Esophagus muscularis mucosa (tissue), 4 donors: ENCODE measurements at regions not wholly inside any gene's neighbourhood (a gene's known extent, or its start where the extent isn't known, plus 50 kb on each side); places are given as distances from the start of the nearest gene placed in this dataset.

ENCODE experiments used
- DNase-seq: peaks from one replicate; pipeline ENCODE4 v3.0.0-alpha.2; 2017; ENCODE audit errors: extremely low spot score
- H3K27ac ChIP-seq, 4 donors: fragments of 200-600 bp; sonication (generic); replicated peaks in 1 of 4; 1 replicate in 3 of 4; 2 replicates in 1 of 4; pipeline ENCODE4 v1.5.1; 2016 to 2019; ENCODE audit warnings: mild to moderate bottlenecking in 1 of 4
- H3K27me3 ChIP-seq, 4 donors: fragments of 200-600 bp; sonication (generic); one replicate each; pipeline versions ENCODE4 v1.5.1 to v1.6.0; 2016 to 2019
- H3K36me3 ChIP-seq, 4 donors: fragments of 200-600 bp; sonication (generic); one replicate each; pipeline ENCODE4 v1.5.1; 2016 to 2019
- H3K4me1 ChIP-seq, 4 donors: fragments of 200-600 bp; sonication (generic); one replicate each; pipeline ENCODE4 v1.5.1; 2016 to 2019
- H3K4me3 ChIP-seq, 4 donors: fragments of 200-600 bp; sonication (generic); 1 replicate in 2 of 4; 2 replicates in 2 of 4; pipeline ENCODE4 v1.5.1; 2016 to 2019; ENCODE audit warnings: mild to moderate bottlenecking in 4 of 4, moderate library complexity in 1 of 4
- H3K9me3 ChIP-seq, 4 donors: fragments of 200-600 bp; sonication (generic); 1 replicate in 3 of 4; 2 replicates in 1 of 4; pipeline ENCODE4 v1.5.1; 2016 to 2019
- EP300 ChIP-seq: sonication (generic); formaldehyde crosslinking; IDR thresholded peaks from one replicate; pipeline ENCODE4 v1.6.1; 2017; ENCODE audit warnings: antibody characterized with exemption
- POLR2A ChIP-seq: fragments of 450-650 bp; IDR thresholded peaks from one replicate; pipeline ENCODE4 v1.6.1; 2017; ENCODE audit warnings: antibody characterized with exemption, moderate library complexity, mild to moderate bottlenecking, low read depth
- POLR2AphosphoS5 ChIP-seq, 2 donors: sonication (generic); formaldehyde crosslinking; IDR thresholded peaks; one replicate each; pipeline ENCODE4 v1.6.1; 2017; ENCODE audit warnings: antibody characterized with exemption in 2 of 2
- WGBS: methylation state at CpG from one replicate; pipeline ENCODE4 v1.1.5; 2018; 5-methylcytosine and 5-hydroxymethylcytosine counted together
- intact Hi-C: fragments of 100-400 bp; cut with DNase I; formaldehyde crosslinking; loops from one replicate; pipeline ENCODE4 v1.15.1; 2023
- TF ChIP-seq, protein P1 (sequence below), 3 experiments: fragments of 200-600 bp in 2 of 3; fragments of 450-650 bp in 1 of 3; sonication (generic) in 2 of 3; IDR thresholded peaks; one replicate each; pipeline ENCODE4 v1.5.1; 2017 to 2019; ENCODE audit warnings: antibody characterized with exemption in 3 of 3, mild to moderate bottlenecking in 2 of 3, moderate library complexity in 1 of 3

DNA sequence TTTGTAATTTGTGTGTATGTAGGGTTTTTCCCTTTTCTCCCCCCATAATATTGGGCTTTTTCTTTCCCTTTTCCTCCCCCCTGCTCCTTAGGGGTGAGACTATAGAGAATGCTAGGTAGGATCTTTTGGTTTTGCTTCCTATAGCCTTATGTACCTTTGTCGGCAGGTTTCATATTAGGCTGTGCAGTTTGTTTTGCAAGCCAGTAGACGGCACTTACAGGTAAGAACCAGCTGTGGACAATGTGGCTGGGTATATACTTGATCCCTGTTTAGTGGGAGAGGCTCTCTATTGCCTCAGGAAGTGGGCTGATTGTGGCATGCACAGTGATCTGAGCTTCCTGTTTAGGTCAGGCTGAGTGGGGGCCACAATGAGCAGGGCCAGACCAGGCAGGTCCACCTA lies 359.2 kb upstream of the OBI1 start:
- TF ChIP-seq, protein P1, sequence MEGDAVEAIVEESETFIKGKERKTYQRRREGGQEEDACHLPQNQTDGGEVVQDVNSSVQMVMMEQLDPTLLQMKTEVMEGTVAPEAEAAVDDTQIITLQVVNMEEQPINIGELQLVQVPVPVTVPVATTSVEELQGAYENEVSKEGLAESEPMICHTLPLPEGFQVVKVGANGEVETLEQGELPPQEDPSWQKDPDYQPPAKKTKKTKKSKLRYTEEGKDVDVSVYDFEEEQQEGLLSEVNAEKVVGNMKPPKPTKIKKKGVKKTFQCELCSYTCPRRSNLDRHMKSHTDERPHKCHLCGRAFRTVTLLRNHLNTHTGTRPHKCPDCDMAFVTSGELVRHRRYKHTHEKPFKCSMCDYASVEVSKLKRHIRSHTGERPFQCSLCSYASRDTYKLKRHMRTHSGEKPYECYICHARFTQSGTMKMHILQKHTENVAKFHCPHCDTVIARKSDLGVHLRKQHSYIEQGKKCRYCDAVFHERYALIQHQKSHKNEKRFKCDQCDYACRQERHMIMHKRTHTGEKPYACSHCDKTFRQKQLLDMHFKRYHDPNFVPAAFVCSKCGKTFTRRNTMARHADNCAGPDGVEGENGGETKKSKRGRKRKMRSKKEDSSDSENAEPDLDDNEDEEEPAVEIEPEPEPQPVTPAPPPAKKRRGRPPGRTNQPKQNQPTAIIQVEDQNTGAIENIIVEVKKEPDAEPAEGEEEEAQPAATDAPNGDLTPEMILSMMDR (IDR thresholded peaks at IDR 0.05), result no peak
- TF ChIP-seq POLR2A (no peak), POLR2AphosphoS5 (IDR thresholded peaks at IDR 0.05) (no peak), EP300 (no peak)
- Histone ChIP-seq H3K4me3 (no peak overlapping the region), H3K36me3 (no peaks in the 10 kb centered on the region), H3K27ac (no peak overlapping the region), H3K27me3 (no peaks in the 10 kb centered on the region), H3K4me1 (no peaks in the 10 kb centered on the region), H3K9me3 (peaks cover 0 to 32% (median 19%) of the 10 kb centered on the region in 4 donors)
- intact Hi-C loops, result no loop called here
- 18% methylated on average over 2 of the region's 2 CpGs for WGBS
- DNase-seq, result no peak

DNA sequence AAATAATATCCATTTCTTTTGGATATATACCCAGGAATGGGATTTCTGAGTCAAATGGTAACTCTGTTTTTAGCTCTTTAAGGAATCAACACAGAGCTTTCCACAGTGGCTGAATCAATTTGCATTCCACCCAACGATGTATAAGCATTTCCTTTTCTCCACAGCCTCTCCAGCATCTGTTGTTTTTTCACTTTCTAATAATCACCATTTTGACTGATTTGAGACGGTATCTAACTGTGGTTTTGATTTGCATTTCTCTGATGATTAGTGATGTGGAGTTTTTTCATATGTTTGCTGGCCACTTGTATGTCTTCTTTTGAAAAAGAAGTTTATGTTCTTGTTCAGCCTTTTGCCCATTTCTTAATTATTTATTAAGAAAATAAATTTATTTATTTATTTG lies 352.2 kb upstream of the OBI1 start:
- Histone ChIP-seq H3K27ac (no peak overlapping the region), H3K4me3 (no peak overlapping the region), H3K27me3 (no peaks in the 10 kb centered on the region), H3K36me3 (no peaks in the 10 kb centered on the region), H3K4me1 (no peaks in the 10 kb centered on the region), H3K9me3 (peaks cover 0 to 11% (median 2%) of the 10 kb centered on the region in 4 donors)
- 73% methylated on average over 2 of the region's 2 CpGs for WGBS
- intact Hi-C loops, result no loop called here
- no peak for DNase-seq
- no peak for TF ChIP-seq POLR2AphosphoS5 (IDR thresholded peaks at IDR 0.05)
- TF ChIP-seq POLR2A, result no peak
- TF ChIP-seq, protein P1 (IDR thresholded peaks at IDR 0.05), result no peak
- no peak for TF ChIP-seq EP300

DNA sequence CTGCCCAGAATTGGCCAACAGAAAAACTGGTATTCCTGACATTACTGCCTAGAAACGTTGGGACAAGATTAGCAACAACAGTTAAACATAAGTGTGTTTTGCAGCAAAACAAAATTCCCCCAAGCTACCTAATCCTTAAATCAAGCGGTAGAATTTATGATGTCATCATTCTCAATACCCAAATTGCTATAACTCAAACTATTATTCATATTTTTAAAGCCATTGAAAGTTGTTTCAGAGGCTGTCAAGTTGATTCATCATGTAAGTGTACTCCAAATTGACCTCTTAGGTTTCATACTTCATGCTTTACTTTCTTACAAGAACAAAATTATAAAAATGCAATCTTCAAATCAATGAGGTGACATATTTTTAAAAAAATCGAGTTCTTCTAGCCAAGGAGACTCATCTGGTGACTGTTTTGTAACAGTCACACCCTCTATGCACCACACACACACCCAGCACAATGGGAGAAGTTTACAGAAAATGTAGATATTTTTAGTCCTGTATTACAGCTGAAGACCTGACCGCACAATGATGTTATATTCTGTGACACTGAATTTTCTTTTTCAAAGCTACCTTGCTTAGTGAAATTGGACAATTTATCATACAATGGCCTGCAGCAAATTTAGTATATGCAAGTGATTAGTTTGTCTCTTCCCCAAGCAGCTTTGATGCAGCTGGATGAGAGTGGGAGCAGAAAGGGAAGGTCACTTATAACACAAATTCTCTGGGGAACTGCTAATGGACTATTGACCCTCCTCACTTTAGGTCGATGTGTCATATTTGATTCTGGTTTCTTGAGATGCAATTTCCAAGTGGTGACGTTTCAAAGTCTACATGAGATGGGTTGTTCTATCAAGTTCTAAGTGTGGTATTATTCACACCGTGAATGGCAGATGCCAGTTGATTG lies 345.3 kb upstream of the OBI1 start:
- Histone ChIP-seq H3K9me3 (no peaks in the 10 kb centered on the region), H3K4me3 (no peak overlapping the region), H3K36me3 (no peaks in the 10 kb centered on the region), H3K27ac (no peak overlapping the region), H3K4me1 (no peaks in the 10 kb centered on the region), H3K27me3 (no peaks in the 10 kb centered on the region)
- intact Hi-C loops, result no loop called here
- DNase-seq, result no peak
- TF ChIP-seq POLR2AphosphoS5 (IDR thresholded peaks at IDR 0.05) (no peak), EP300 (no peak), POLR2A (no peak)
- TF ChIP-seq, protein P1 (IDR thresholded peaks at IDR 0.05), result no peak
- 67% methylated on average over 7 of the region's 7 CpGs for WGBS

DNA sequence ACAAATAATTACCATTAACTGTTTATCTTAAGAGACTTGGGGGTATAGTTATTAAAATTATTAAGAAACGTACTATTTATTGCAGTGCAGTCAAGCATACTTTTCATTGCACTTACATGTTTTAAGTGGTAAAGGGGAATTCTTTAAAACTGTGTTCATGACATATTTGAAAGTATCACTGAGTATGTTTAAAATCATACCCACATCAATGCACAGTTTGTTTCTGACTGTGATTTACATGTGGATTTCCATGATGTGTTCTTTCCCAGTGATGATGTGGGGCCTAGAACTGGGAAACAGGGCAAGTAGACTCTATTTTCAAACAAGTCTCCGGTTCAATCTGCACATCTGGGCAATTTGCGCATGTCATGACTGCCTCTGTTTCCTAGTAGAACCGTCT lies 340.5 kb upstream of the OBI1 start:
- Histone ChIP-seq H3K36me3 (no peaks in the 10 kb centered on the region), H3K4me1 (no peaks in the 10 kb centered on the region), H3K27ac (no peak overlapping the region), H3K27me3 (peaks cover 0 to 8% (median 0%) of the 10 kb centered on the region in 4 donors), H3K4me3 (no peak overlapping the region), H3K9me3 (no peaks in the 10 kb centered on the region)
- intact Hi-C loops, result no loop called here
- 73% methylated on average over 4 of the region's 4 CpGs for WGBS
- no peak for DNase-seq
- TF ChIP-seq, protein P1 (IDR thresholded peaks at IDR 0.05), result no peak
- TF ChIP-seq POLR2A, result no peak
- TF ChIP-seq EP300, result no peak
- TF ChIP-seq POLR2AphosphoS5 (IDR thresholded peaks at IDR 0.05), result no peak
